ENCODE measurements at regions not wholly inside any gene's neighbourhood (a gene's known extent, or its start where the extent isn't known, plus 50 kb on each side); places are given as distances from the start of the nearest gene placed in this dataset.

- Histone ChIP-seq H3K36me3 (ENCODE audit: insufficient read depth, low read length) (no peaks in the 10 kb centered on the region), H3K4me1 (ENCODE audit: insufficient read depth, low read length) (no peaks in the 10 kb centered on the region), H3K27ac (ENCODE audit: low read depth, low read length) (no peak overlapping the region), H3K9me3 (ENCODE audit: low read length) (no peaks in the 10 kb centered on the region), H3K27me3 (ENCODE audit: insufficient read depth, low read length, poor library complexity, severe bottlenecking) (no peaks in the 10 kb centered on the region), H3K4me3 (ENCODE audit: low read length) (no peak overlapping the region)
- H3K4me3 Mint-ChIP-seq, result no peak overlapping the region
- ChIA-PET CTCF (no interaction called here), POLR2A (no interaction called here)
- H3K27me3 Mint-ChIP-seq, result no peaks in the 10 kb centered on the region
- no peak overlapping the region for H3K27ac Mint-ChIP-seq
- DNase-seq, result no peak
- peaks cover 3 to 24% (median 5%) of the 10 kb centered on the region in 5 donors for H3K9me3 Mint-ChIP-seq
- H3K36me3 Mint-ChIP-seq, result no peaks in the 10 kb centered on the region
- no peaks in the 10 kb centered on the region for H3K4me1 Mint-ChIP-seq
Measured at GRCh38 chr20:56986931-56987720, 279.3 kb downstream of the BMP7 start.

- ChIA-PET CTCF (no interaction called here), POLR2A (no interaction called here)
- Mint-ChIP-seq H3K9me3 (peaks cover 3 to 24% (median 5%) of the 10 kb centered on the region in 5 donors), H3K27ac (no peak overlapping the region), H3K27me3 (no peaks in the 10 kb centered on the region), H3K4me1 (no peaks in the 10 kb centered on the region), H3K36me3 (no peaks in the 10 kb centered on the region), H3K4me3 (no peak overlapping the region)
- H3K27ac ChIP-seq (ENCODE audit: low read depth, low read length), result no peak overlapping the region
- no peak for DNase-seq
- H3K4me3 ChIP-seq (ENCODE audit: low read length), result no peak overlapping the region
- H3K36me3 ChIP-seq (ENCODE audit: insufficient read depth, low read length), result no peaks in the 10 kb centered on the region
- no peaks in the 10 kb centered on the region for H3K9me3 ChIP-seq (ENCODE audit: low read length)
- H3K27me3 ChIP-seq (ENCODE audit: insufficient read depth, low read length, poor library complexity, severe bottlenecking), result no peaks in the 10 kb centered on the region
- no peaks in the 10 kb centered on the region for H3K4me1 ChIP-seq (ENCODE audit: insufficient read depth, low read length)
Measured at GRCh38 chr20:56987986-56988385, 278.5 kb downstream of the BMP7 start.

- Histone ChIP-seq H3K27ac (ENCODE audit: low read depth, low read length) (no peak overlapping the region), H3K4me3 (ENCODE audit: low read length) (no peak overlapping the region), H3K27me3 (ENCODE audit: insufficient read depth, low read length, poor library complexity, severe bottlenecking) (no peaks in the 10 kb centered on the region), H3K9me3 (ENCODE audit: low read length) (no peaks in the 10 kb centered on the region), H3K36me3 (ENCODE audit: insufficient read depth, low read length) (no peaks in the 10 kb centered on the region), H3K4me1 (ENCODE audit: insufficient read depth, low read length) (no peaks in the 10 kb centered on the region)
- Mint-ChIP-seq H3K4me1 (no peaks in the 10 kb centered on the region), H3K4me3 (no peak overlapping the region), H3K27me3 (no peaks in the 10 kb centered on the region), H3K9me3 (peaks cover 3 to 21% (median 5%) of the 10 kb centered on the region in 5 donors), H3K27ac (no peak overlapping the region), H3K36me3 (no peaks in the 10 kb centered on the region)
- ChIA-PET POLR2A (no interaction called here), CTCF (no interaction called here)
- DNase-seq, result no peak
Measured at GRCh38 chr20:56988446-56988845, 278.0 kb downstream of the BMP7 start.

GRCh38 chr20:56989516-56989915 lies 276.9 kb downstream of the BMP7 start:
- no peaks in the 10 kb centered on the region for H3K4me1 ChIP-seq (ENCODE audit: insufficient read depth, low read length)
- Mint-ChIP-seq H3K27me3 (no peaks in the 10 kb centered on the region), H3K9me3 (peaks cover 2 to 11% (median 3%) of the 10 kb centered on the region in 5 donors), H3K4me3 (no peak overlapping the region), H3K27ac (no peak overlapping the region), H3K4me1 (no peaks in the 10 kb centered on the region), H3K36me3 (no peaks in the 10 kb centered on the region)
- H3K9me3 ChIP-seq (ENCODE audit: low read length), result no peaks in the 10 kb centered on the region
- H3K27me3 ChIP-seq (ENCODE audit: insufficient read depth, low read length, poor library complexity, severe bottlenecking), result no peaks in the 10 kb centered on the region
- ChIA-PET CTCF (no interaction called here), POLR2A (no interaction called here)
- H3K27ac ChIP-seq (ENCODE audit: low read depth, low read length), result no peak overlapping the region
- DNase-seq, result no peak
- no peak overlapping the region for H3K4me3 ChIP-seq (ENCODE audit: low read length)
- H3K36me3 ChIP-seq (ENCODE audit: insufficient read depth, low read length), result no peaks in the 10 kb centered on the region

- no peak for DNase-seq
- no peaks in the 10 kb centered on the region for H3K4me1 ChIP-seq (ENCODE audit: insufficient read depth, low read length)
- no peak overlapping the region for H3K27ac ChIP-seq (ENCODE audit: low read depth, low read length)
- Mint-ChIP-seq H3K9me3 (peaks cover 0 to 8% (median 8%) of the 10 kb centered on the region in 5 donors), H3K27ac (no peak overlapping the region), H3K27me3 (no peaks in the 10 kb centered on the region), H3K4me3 (no peak overlapping the region), H3K4me1 (no peaks in the 10 kb centered on the region), H3K36me3 (no peaks in the 10 kb centered on the region)
- H3K36me3 ChIP-seq (ENCODE audit: insufficient read depth, low read length), result no peaks in the 10 kb centered on the region
- no peaks in the 10 kb centered on the region for H3K9me3 ChIP-seq (ENCODE audit: low read length)
- CTCF ChIA-PET, result no interaction called here
- POLR2A ChIA-PET, result no interaction called here
- H3K27me3 ChIP-seq (ENCODE audit: insufficient read depth, low read length, poor library complexity, severe bottlenecking), result no peaks in the 10 kb centered on the region
- H3K4me3 ChIP-seq (ENCODE audit: low read length), result no peak overlapping the region
Measured at GRCh38 chr20:56993020-56993559, 273.4 kb downstream of the BMP7 start.

GRCh38 chr20:56994006-56994405 lies 272.4 kb downstream of the BMP7 start:
- Mint-ChIP-seq H3K4me3 (no peak overlapping the region), H3K27ac (no peak overlapping the region), H3K4me1 (no peaks in the 10 kb centered on the region), H3K36me3 (no peaks in the 10 kb centered on the region), H3K27me3 (no peaks in the 10 kb centered on the region), H3K9me3 (peaks cover 0 to 15% (median 8%) of the 10 kb centered on the region in 5 donors)
- Histone ChIP-seq H3K27ac (ENCODE audit: low read depth, low read length) (no peak overlapping the region), H3K4me1 (ENCODE audit: insufficient read depth, low read length) (no peaks in the 10 kb centered on the region), H3K36me3 (ENCODE audit: insufficient read depth, low read length) (no peaks in the 10 kb centered on the region), H3K9me3 (ENCODE audit: low read length) (peaks cover 9% of the 10 kb centered on the region), H3K4me3 (ENCODE audit: low read length) (no peak overlapping the region), H3K27me3 (ENCODE audit: insufficient read depth, low read length, poor library complexity, severe bottlenecking) (no peaks in the 10 kb centered on the region)
- no peak for DNase-seq
- ChIA-PET POLR2A (no interaction called here), CTCF (no interaction called here)

- Histone ChIP-seq H3K36me3 (ENCODE audit: insufficient read depth, low read length) (no peaks in the 10 kb centered on the region), H3K9me3 (ENCODE audit: low read length) (peaks cover 9% of the 10 kb centered on the region), H3K27ac (ENCODE audit: low read depth, low read length) (no peak overlapping the region), H3K27me3 (ENCODE audit: insufficient read depth, low read length, poor library complexity, severe bottlenecking) (no peaks in the 10 kb centered on the region), H3K4me1 (ENCODE audit: insufficient read depth, low read length) (no peaks in the 10 kb centered on the region), H3K4me3 (ENCODE audit: low read length) (no peak overlapping the region)
- Mint-ChIP-seq H3K36me3 (no peaks in the 10 kb centered on the region), H3K9me3 (peaks cover 2 to 20% (median 8%) of the 10 kb centered on the region in 5 donors), H3K4me3 (no peak overlapping the region), H3K27ac (no peak overlapping the region), H3K4me1 (no peaks in the 10 kb centered on the region), H3K27me3 (no peaks in the 10 kb centered on the region)
- CTCF ChIA-PET, result no interaction called here
- no peak for DNase-seq
- POLR2A ChIA-PET, result no interaction called here
Measured at GRCh38 chr20:56995149-56995548, 271.3 kb downstream of the BMP7 start.

- Histone ChIP-seq H3K36me3 (ENCODE audit: insufficient read depth, low read length) (no peaks in the 10 kb centered on the region), H3K4me3 (ENCODE audit: low read length) (no peak overlapping the region), H3K9me3 (ENCODE audit: low read length) (peaks cover 9% of the 10 kb centered on the region), H3K27ac (ENCODE audit: low read depth, low read length) (no peak overlapping the region), H3K27me3 (ENCODE audit: insufficient read depth, low read length, poor library complexity, severe bottlenecking) (no peaks in the 10 kb centered on the region), H3K4me1 (ENCODE audit: insufficient read depth, low read length) (no peaks in the 10 kb centered on the region)
- Mint-ChIP-seq H3K4me1 (no peaks in the 10 kb centered on the region), H3K27me3 (no peaks in the 10 kb centered on the region), H3K4me3 (no peak overlapping the region), H3K9me3 (peaks cover 2 to 23% (median 11%) of the 10 kb centered on the region in 5 donors), H3K27ac (no peak overlapping the region), H3K36me3 (no peaks in the 10 kb centered on the region)
- CTCF ChIA-PET, result no interaction called here
- POLR2A ChIA-PET, result no interaction called here
- no peak for DNase-seq
Measured at GRCh38 chr20:56995635-56996075, 270.8 kb downstream of the BMP7 start.

All from CD8-positive, alpha-beta memory T cell (primary cell).